Caki2 (cell line): ENCODE measurements at regions not wholly inside any gene's neighbourhood (a gene's known extent, or its start where the extent isn't known, plus 50 kb on each side); places are given as distances from the start of the nearest gene placed in this dataset.
"Not testable (repeated sequence)": the region's sequence is repeated elsewhere in the genome, so short reads cannot be mapped to it uniquely, and the experiment has no call there.

Experiments
- DNase-seq: peaks from one replicate; pipeline ENCODE4 v3.0.0-alpha.2; 2015; ENCODE audit warnings: low read depth
- in situ Hi-C: cut with HindIII; loops from 2 replicates; pipeline ENCODE4 v1.10.0; 2016; ENCODE audit warnings: low sequenced_read_pairs, low pct_unique_long_range_greater_than_20kb, mixed read lengths

- in situ Hi-C loops: no loop called here
- peak; percentile 63 for DNase-seq
Observed at GRCh38 chr6:165181951-165182414, 127.4 kb downstream of the C6orf118 start.

GRCh38 chr6:165178056-165178455 lies 131.3 kb downstream of the C6orf118 start:
- peak; percentile 44 for DNase-seq
- in situ Hi-C loops: no loop called here

- DNase-seq: no peak
- in situ Hi-C loops: no loop called here
Observed at GRCh38 chr6:165173484-165173883, 135.9 kb downstream of the C6orf118 start.

- DNase-seq: no peak
- in situ Hi-C loops: no loop called here
Observed at GRCh38 chr6:165167861-165168260, 141.5 kb downstream of the C6orf118 start.

- in situ Hi-C loops: no loop called here
- DNase-seq: no peak
Observed at GRCh38 chr6:165167311-165167710, 142.1 kb downstream of the C6orf118 start.

- in situ Hi-C loops: no loop called here
- DNase-seq: no peak
Observed at GRCh38 chr6:165163519-165163918, 145.9 kb downstream of the C6orf118 start.

GRCh38 chr6:165159460-165159859 lies 149.9 kb downstream of the C6orf118 start:
- DNase-seq: no peak
- in situ Hi-C loops: no loop called here

- no peak for DNase-seq
- in situ Hi-C loops: no loop called here
Observed at GRCh38 chr6:165146456-165146855, 162.9 kb downstream of the C6orf118 start.

GRCh38 chr6:165135889-165136288 lies 173.5 kb downstream of the C6orf118 start:
- in situ Hi-C loops: no loop called here
- DNase-seq: no peak

GRCh38 chr6:165129086-165129485 lies 180.3 kb downstream of the C6orf118 start:
- DNase-seq: no peak
- in situ Hi-C loops: no loop called here

GRCh38 chr6:165127743-165128142 lies 181.7 kb downstream of the C6orf118 start:
- DNase-seq, in situ Hi-C loops: not testable (repeated sequence)

GRCh38 chr6:165124681-165125080 lies 184.7 kb downstream of the C6orf118 start:
- DNase-seq, in situ Hi-C loops: not testable (repeated sequence)

- in situ Hi-C loops: no loop called here
- no peak for DNase-seq
Observed at GRCh38 chr6:165119231-165120020, 190.0 kb downstream of the C6orf118 start.

GRCh38 chr6:165118736-165119135 lies 190.7 kb downstream of the C6orf118 start:
- no peak for DNase-seq
- in situ Hi-C loops: no loop called here

- in situ Hi-C loops: no loop called here
- no peak for DNase-seq
Observed at GRCh38 chr6:165117806-165118205, 191.6 kb downstream of the C6orf118 start.

GRCh38 chr6:165117121-165117520 lies 192.3 kb downstream of the C6orf118 start:
- in situ Hi-C loops: no loop called here
- DNase-seq: no peak

- no peak for DNase-seq
- in situ Hi-C loops: no loop called here
Observed at GRCh38 chr6:165110860-165111259, 198.5 kb downstream of the C6orf118 start.

GRCh38 chr6:165109011-165109410 lies 200.4 kb downstream of the C6orf118 start:
- DNase-seq: no peak
- in situ Hi-C loops: no loop called here

- DNase-seq: no peak
- in situ Hi-C loops: no loop called here
Observed at GRCh38 chr6:165106261-165106660, 203.1 kb downstream of the C6orf118 start.

GRCh38 chr6:165098165-165098564 lies 211.2 kb downstream of the C6orf118 start:
- DNase-seq: no peak
- in situ Hi-C loops: no loop called here
